ENCODE measurements at regions not wholly inside any gene's neighbourhood (a gene's known extent, or its start where the extent isn't known, plus 50 kb on each side); places are given as distances from the start of the nearest gene placed in this dataset.

DNA sequence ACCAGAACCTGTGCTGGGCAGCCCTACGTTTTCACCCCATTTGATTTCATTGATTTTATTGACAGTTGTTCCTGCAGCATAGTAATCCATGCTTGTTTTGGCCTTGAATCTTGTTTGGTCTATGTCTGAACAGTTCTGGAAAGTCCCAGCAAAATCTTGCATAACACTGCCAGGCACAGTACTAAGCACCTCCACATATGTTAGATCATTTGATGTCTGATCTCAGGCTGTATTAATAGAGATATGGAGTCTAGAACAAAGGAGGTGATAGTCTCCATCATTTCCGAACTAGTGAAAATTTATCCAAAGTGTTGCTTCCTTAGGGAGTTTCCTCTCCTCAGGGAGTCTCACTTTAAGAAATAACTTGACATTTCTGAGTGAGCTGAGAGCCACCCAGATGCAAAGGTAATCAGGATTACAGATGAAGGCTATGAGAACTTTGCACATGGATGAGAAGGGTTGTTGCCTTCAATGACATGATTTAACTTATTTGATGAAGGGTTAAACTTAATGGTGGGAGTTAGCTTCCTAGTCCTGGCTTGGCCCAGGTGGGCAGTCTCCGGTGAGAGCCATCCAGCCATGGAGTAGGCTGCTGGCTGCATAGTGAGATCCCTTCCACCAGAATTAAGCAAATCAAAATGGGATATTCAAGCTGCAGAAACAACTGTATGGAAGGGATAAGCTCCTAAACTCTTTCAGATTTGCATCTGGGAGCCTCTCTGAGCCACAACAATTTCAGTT, 173.8 kb upstream of the MVB12B start:
- DNase-seq (ENCODE audit: low spot score): no peak

DNA sequence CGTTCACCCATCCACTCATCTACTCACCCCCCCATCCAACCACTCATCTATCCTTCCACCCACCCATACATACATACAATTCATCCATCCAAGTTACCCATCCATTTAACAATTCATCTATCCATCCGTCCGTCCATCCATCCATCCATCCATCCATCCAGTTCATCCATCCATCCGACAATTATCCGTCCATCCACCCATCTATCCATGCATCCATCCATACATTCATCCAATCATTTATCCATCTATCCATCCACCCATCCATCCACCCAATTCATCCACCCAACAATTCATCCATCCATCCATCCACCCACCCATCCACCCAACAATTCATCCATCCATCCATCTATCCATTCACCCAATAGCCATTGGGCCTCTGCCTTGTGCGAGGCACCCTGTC, 173.2 kb upstream of the MVB12B start:
- no peak for DNase-seq (ENCODE audit: low spot score)

DNA sequence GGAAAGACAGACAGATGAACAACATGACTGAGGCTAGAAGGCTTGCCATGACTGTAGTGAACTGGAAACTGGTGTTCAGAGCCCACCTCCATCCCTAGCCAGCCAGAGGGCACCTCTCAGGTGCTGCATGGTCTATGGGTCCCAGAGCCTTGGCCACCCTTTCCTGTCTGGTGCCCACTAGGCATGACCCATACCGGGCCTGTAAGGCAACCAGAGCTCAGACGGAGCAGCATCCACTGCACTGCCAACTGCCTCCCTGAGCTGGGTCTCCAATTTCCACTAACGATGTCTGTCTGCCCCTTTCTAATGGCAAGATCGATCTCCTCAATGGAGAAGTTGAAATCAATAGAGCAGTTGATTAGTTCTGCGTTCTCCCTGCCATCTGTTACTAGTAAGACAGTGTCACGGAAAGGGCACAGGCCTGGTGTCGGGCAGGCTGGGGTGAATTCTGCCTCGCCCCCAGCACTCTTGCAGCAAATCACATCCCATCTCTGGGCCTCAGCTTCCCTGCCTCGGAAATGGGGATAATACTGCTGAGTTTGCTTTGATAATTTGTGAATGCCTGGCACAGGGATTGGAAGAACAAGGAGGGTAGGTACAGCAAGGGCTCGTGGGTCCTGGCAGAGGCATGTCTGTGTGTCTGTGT, 172.3 kb upstream of the MVB12B start:
- DNase-seq (ENCODE audit: low spot score): no peak

DNA sequence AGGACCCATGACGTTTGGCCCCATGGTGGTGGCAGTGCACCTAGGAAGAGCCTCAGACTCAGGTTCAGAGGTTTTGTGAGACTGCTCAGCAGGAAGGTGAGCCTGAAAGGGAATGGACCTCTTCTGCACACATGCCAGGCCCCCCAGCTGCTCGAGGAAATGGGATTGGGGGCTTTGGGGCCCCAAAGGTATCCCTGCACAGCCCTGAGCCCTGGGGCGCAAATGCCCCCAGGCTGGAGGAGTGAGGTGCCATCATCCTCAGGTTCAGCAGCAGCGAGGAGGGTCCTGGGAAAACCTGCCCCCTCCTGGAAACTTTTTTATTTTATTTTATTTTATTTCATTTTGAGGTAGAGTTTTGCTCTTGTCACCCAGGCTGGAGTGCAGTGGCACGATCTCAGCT, 171.8 kb upstream of the MVB12B start:
- no peak for DNase-seq (ENCODE audit: low spot score)

DNA sequence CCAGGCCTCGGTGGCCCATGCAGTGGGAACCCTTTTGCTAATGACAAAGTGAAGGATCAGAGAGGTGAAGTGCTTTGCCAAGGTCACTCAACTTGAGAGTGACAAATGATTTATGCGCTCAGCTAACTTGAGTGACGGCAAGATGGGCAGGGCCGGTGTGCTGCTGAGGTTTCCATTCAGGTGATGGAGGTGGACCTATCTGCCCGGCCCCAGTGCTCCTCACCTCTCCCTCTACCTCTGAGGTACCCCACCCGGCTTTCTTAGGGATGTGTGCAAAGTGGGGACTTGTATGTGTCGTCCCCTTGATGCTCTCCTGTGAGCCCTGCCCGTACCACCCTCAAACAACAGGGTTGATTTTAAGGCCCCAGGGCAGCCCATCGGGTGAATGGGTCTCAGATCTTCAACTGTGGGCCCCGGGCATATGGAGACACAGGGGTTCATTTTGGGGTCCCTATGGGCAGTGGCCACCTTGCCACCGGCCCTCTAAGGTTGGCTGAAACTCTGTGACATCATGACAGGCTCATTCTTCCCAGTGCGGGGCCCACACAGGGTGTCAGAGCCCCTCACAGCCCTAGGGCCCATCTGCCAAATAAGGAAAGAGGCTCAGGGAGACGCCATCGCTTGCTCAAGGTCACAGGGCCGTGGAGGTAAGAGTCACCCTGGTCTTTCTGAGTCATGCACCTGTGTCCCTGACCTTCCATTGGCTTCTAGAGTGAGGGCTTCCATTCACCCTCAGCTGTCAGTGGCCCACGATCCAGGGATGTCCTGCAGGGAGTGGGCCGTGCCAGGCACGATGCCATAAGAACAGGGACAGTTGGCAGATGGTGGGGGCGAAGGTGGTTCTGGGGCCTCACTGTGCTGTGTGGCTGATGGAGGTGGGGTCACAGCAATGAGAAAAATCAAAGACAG, 170.6 kb upstream of the MVB12B start:
- no peak for DNase-seq (ENCODE audit: low spot score)

DNA sequence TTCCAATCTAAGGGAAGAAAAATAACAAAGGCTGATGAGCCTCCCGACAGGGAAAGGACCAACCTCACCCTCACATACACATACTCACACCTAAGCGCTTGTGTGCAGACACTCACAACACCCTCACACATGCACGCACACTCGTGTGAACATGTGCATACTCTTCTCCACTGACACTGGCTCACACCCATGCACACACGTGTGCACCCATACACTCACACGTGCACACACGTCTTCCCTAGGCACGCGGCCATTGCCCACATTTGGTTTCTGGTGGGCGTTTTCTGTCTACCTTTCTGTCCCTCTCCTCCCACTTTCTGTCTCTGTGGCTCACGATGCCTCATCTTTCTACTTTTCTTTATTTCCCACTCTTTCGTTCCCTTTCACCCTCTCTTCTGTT, 169.7 kb upstream of the MVB12B start:
- no peak for DNase-seq (ENCODE audit: low spot score)

DNA sequence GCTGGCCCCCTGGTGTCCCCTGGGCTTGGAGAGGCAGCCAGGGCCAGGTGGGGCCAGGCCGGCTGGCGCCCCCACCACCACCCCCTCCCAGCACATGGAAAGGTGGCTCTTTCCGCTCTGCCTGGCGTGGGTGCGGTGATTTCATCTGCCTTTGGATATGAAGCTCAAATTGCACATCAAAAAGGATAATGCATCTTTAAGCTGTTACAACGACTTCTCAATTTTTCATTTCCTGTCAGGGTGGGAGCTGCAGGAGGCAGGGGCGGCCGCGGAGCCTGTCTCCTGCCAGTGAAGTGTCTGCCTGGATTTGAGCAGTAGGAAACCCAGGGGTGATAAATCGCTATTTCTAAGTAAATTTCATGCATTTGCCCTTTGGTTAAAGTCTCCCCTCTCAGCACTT, 169.2 kb upstream of the MVB12B start:
- no peak for DNase-seq (ENCODE audit: low spot score)

DNA sequence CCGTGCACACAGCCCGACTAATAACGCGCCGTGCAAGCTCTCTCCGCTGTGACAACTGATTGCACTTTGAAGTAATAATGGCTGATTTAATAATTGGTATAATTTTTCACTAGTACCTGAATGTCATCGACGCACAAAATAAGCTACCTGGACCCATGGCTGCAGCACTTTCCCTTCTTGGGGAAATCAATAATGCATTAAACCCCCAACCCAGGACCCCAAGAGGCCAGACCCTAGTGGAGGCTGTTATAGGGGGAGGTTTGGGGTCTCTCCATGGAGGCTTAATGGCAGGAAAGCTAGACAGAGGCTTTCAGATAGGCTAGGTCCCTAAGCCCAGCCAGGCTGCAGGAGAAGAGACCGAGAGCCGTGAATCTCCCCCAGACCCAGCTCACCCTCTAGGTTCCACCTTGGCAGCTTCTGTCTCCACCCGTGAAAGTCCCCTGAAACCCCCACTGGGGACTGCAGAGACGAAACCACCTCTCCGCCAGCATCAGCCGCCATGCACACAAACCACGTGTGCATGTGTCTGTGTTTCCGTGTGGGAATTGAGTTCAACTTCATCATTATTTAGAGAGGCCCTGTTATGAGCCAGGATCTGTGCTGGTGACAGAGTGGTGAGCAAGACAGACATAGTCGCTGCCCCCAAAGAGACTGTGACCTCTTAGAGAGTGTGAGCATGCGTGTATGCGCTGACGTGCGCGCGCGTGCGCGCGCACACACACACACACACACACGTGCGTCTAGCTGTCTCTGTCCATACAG, 168.6 kb upstream of the MVB12B start:
- DNase-seq (ENCODE audit: low spot score): no peak

DNA sequence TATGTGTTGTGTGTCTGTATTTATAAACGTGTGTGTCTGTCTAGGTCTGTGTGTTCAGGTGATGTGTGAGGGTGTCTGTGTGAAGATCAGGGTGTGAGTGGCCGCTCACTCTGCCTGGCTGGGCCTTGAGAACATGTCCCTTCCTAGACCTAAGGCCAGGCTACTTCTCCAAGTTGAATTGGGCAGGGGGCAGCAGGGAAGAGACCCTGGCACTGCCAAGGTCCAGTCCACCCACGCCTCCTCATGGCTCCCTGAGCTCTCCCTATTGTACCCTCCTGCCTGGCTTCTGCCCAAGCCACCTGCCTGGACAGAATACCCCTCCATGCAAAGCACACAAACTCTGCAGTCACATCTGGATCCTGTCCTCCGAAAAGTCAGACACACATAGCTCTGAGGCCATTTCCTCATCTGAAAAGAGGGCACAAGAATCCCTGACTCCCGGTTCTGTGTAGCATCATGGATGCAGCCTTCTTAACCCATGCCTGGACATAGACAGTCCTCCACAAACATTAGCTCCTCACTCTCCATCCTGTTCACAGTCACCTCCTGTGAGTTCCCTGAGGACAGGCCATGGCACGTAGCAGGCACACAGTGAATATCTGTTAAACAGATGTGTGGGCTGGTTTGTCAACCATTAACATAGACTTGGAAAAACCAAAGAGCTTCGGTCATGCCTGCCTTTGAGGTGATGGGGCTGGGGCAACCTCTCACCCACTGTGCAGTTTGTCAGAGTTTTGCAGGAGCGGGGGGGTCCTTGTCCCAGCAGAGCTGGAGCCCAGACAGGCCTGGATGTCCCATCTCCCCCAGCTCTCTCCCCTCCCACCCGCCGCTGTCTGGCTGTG, 167.8 kb upstream of the MVB12B start:
- no peak for DNase-seq (ENCODE audit: low spot score)

DNA sequence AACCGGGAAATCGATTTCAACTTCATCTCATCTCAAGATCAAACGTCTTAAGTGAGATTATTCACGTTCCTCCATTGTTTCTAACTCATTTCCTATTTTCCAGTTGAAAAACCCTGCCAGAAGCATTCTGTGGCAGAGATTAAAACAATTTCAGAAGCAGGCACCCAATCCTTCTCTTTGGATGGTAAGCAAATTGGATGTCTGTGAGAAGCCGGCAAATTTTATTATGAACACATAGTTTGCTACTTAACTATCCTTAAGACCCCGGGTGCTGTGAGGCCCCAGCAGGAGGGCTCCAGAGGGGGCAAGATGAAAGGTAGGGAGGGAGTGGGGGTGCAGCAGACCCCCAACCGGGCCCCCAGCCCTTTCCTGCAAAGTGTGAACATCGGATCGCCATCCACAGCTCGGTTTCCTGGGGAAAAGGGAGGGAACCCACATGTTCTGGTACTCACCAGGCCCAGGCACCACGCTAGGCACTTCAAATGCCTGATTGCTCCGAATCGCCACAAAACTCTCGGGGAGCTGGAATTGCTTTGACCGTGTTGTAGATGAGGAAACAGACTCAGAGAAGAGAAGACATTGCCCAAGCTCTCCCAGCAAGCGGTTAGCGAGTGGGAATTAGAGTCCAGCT, 167.1 kb upstream of the MVB12B start:
- DNase-seq (ENCODE audit: low spot score): no peak

DNA sequence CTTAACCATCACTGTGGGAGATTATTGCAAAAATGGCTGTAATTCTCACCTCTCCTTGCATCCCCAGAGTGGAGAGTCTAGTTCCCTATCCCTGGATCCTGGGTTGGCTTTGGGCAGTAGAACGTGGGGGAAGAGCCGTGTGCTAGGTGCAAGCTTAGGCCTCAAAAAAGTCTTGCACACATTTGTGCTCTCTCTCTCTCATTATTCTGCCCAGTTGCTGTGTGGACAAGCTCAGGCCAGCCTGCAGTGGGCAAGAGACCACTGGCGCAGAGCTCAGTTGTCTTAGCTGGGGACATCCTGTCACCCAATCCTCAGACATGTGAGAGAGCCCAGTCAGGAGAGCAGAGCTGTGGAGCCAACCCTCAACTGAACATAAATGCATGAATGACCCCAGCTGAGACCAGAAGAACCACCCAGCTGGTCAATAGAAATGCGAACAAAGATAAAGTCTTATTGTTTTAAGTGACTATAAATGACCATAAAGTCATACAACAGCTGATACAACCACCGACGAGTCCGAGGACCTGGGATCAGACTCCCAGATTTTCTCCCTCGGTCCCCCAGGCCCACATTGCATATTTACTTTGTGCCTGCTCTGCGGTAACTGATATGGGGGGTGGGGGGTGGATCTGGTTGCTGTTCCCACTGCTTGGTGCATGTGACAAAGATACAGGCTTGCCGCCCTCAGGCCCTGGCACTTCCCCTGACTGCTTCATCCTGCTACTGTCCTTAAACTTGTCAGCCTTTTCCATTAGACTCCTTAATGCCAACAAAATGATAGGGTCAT, 166.4 kb upstream of the MVB12B start:
- no peak for DNase-seq (ENCODE audit: low spot score)

DNA sequence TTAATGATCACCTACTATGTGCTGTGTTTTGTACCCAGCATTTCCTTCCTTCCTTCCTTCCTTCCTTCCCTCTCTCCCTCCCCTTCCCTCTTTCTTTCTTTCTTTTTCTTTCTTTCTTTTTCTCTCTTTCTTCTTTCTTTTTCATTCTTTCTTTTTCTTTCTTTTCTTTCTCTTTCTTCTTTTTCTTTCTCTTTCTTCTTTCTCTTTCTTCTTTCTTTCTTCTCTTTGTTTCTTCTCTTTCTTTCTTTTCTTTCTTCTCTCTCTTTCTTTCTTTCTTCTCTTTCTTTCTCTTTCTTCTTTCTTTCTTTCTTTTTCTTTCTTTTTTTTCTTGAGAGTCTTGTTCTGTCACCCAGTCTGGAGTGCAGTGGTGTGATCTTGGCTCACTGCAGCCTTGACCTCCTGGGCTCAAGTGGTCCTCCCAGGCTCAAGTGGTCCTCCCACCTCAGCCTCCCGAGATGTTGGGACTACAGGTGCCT, 165.7 kb upstream of the MVB12B start:
- no peak for DNase-seq (ENCODE audit: low spot score)

DNA sequence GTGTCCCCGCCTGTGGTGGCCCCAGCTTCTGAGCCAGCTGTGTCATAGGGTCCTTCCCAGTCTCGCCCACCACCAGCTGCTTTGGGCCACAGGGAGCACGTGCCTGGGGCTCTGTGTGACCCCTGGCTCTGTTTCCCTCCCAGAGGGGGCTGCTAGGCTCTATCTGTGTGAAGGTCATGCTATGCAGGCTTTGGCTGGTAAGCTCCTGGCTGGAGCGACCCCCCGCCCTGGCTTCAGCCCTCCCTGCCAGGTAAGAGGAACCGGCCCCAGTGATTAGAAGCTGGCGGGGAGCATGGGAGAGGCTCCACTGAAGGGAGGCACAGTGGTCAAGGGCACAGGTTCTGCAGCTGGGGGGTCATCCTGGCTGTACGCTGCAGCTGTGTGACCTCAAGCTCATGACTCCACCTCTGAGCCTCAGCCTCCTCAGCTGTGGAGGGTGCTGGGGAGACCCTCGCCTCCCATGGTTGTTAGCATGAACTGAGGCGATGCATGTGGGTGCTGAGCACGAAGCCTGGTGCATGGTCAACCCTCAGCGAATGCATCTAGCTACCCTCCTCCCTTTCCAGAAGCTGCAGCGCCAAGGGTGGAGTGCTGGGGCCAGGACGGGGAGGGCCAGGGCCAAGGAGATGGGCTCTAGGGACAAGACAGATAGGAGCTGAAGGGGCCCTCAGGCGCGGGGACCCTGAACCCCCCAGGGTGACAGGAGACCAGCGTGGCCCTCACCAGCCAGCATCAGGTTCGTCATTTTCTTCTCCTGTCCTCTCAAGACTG, 163.8 kb upstream of the MVB12B start:
- DNase-seq (ENCODE audit: low spot score): no peak

DNA sequence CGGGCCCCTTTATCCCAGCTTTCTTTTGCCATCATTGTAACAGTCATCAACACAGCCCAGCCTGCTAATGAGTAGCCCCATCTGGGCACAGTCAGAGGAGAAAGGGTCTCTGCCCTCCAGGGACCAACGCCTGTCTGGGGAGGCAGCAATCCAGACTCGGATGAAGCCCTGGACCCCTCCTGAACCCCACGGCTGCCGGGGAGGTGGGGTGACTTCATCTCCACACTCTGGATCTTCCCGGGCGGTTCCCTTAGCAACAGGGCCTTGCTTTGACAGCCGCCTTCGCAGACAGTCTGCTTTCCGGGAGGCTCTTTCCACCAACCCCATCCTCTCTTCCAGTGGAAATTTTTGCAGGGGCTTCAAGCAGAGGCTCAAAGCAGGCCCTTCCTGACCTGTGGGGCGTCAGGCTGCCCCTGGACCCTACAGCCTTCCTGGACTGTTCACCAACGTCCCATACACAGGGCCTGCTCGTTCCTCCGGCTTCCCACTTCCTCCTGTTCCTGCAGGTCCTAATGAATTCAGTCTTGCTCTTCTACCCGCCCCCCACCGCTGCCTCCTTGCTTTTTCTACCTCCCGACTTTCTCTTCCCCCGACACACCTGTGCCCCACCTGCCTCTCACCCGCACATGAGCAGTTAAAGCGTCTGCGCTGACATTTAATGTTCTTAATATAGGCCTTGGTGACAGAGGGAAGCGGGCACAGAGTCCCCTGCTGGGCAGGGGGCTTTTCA, 161.7 kb upstream of the MVB12B start:
- no peak for DNase-seq (ENCODE audit: low spot score)

DNA sequence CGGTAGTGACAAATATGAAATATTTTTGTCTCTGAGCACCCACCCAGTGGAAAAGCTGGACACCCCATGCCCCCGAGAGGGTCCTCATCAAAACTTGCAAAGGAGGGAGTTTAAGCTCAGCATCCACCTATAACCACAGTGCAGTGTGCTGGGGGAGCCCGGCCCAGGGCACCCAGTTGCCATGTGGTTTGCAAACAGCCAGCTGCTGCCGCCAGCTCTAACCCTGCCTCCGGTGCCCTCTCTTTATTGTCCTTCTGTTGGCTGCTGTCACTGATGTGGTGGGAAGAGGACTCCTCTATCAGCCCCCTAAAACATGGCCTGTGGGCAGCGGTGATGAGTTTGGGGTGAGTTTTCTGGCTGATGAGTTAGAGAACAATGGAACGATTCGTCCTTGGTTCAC, 160.9 kb upstream of the MVB12B start:
- no peak for DNase-seq (ENCODE audit: low spot score)

DNA sequence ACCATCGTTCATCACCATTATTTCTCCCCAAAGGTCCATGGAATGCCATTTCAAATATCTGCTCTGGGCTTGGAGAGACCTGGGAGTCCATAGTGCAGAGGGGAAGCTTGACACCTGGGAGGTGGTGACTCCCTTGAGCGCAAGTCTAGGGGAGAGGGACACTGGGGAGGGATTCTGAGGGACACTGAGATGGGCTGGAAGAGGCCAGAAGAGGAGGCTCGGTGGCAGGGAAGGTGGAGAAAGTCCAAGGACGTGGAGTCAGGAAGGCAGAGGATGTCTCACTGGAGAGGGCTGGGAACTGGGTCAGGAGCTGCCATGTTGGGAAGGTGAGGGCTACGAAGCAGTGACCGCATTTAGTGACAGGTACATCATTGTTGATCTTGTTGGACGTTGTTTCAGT, 160.3 kb upstream of the MVB12B start:
- no peak for DNase-seq (ENCODE audit: low spot score)

DNA sequence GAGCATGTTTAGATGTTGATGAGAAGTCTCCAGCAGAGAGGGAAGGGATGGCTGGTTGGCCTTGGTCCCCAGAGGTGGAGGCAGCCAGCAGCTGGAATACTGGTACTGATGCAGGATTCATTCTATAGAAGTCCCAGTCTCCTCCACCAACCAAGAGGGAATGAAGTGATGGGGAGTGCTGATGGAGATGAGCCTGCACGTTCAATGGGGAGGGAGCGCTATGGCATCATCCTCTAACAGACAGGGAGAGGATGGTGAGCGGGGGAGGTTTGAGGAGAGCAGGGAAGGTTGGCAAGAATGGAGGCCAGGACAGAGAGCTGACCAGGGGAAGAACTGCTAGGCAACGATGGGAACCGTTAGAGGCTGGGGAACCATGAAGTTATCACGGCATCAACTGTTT, 159.8 kb upstream of the MVB12B start:
- no peak for DNase-seq (ENCODE audit: low spot score)

DNA sequence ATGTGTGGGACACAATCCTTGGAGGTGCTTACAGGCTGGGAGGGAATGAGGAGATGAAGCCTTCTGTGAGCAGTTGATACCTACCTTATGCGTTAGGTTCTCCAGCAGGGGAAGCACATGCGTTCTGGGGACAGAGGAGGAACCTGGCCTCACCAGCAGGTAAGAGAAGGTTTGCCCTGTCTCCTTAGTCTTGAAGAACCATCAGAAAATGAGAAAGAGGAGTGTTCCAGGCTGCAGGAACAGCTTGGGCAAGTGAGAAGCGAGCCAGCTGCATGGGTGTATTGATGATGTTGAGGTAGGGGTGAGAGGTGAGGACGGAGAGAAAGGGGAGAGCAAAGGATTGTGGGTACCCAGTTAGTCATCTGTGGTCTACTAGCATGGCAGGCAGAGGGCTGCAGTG, 156.9 kb upstream of the MVB12B start:
- DNase-seq (ENCODE audit: low spot score): no peak
